Neural cell (in vitro differentiated cells): ENCODE measurements at regions not wholly inside any gene's neighbourhood (a gene's known extent, or its start where the extent isn't known, plus 50 kb on each side); places are given as distances from the start of the nearest gene placed in this dataset.

Experiments used
- H2AFZ ChIP-seq: fragments of 200-600, 300-800 bp; sonication (generic), shearing (Covaris generic); 2 replicates; pipeline ENCODE4 v1.6.0; 2014; ENCODE audit warnings: low read depth, mild to moderate bottlenecking, antibody characterized with exemption, low read length, moderate library complexity
- H3F3A ChIP-seq: fragments of 200-600 bp; shearing (Covaris generic); 2 replicates; pipeline ENCODE4 v1.6.1; 2016; ENCODE audit warnings: mild to moderate bottlenecking, moderate library complexity, mixed read lengths, antibody characterized with exemption, low read length; ENCODE audit not compliant: insufficient read depth, poor library complexity, severe bottlenecking
- H3K27ac ChIP-seq: fragments of 200-600, 300-800 bp; sonication (generic), shearing (Covaris generic); 2 replicates; pipeline ENCODE4 v1.5.1; 2014; ENCODE audit warnings: mild to moderate bottlenecking, low read length, moderate library complexity
- H3K27me3 ChIP-seq: fragments of 300-800, 200-600 bp; sonication (generic), shearing (Covaris generic); 2 replicates; pipeline ENCODE4 v1.6.0; 2014; ENCODE audit warnings: mild to moderate bottlenecking, low read depth, low read length, moderate library complexity; ENCODE audit not compliant: insufficient read depth
- H3K36me3 ChIP-seq: fragments of 300-800, 200-600 bp; sonication (generic), shearing (Covaris generic); 2 replicates; pipeline ENCODE4 v1.5.1; 2014; ENCODE audit warnings: mild to moderate bottlenecking, antibody characterized with exemption, low read length, moderate library complexity; ENCODE audit not compliant: insufficient read depth
- H3K4me2 ChIP-seq: fragments of 300-800, 200-600 bp; sonication (generic), shearing (Covaris generic); 2 replicates; pipeline ENCODE4 v1.6.0; 2014; ENCODE audit warnings: mild to moderate bottlenecking, low read length
- H3K4me3 ChIP-seq: fragments of 300-800, 200-600 bp; sonication (generic), shearing (Covaris generic); 2 replicates; pipeline ENCODE4 v1.5.1; 2014; ENCODE audit warnings: mild to moderate bottlenecking, low read length, moderate library complexity
- H3K79me2 ChIP-seq: fragments of 200-600 bp; shearing (Covaris generic); replicated peaks from 2 replicates; pipeline ENCODE4 v1.6.0; 2014; ENCODE audit warnings: mild to moderate bottlenecking, low read length, moderate library complexity; ENCODE audit not compliant: insufficient read depth
- H3K9ac ChIP-seq: fragments of 300-800, 200-600 bp; sonication (generic), shearing (Covaris generic); 2 replicates; pipeline ENCODE4 v1.6.1; 2016; ENCODE audit warnings: mild to moderate bottlenecking, low read length, mixed read lengths
- H3K9me2 ChIP-seq: fragments of 200-600 bp; shearing (Covaris generic); 2 replicates; pipeline ENCODE4 v1.6.1; 2016; ENCODE audit warnings: mild to moderate bottlenecking, low read length, mixed read lengths; ENCODE audit not compliant: insufficient read depth
- H3K9me3 ChIP-seq: fragments of 200-600, 300-800 bp; sonication (generic), shearing (Covaris generic); 2 replicates; pipeline ENCODE4 v1.6.1; 2016; ENCODE audit warnings: mild to moderate bottlenecking, mixed run types, low read length, moderate library complexity, mixed read lengths
- H4K20me1 ChIP-seq: fragments of 200-600 bp; shearing (Covaris generic); 2 replicates; pipeline ENCODE4 v1.6.1; 2016; ENCODE audit warnings: mild to moderate bottlenecking, mixed run types; ENCODE audit not compliant: insufficient read depth
- CTCF ChIP-seq: fragments of 450-650 bp; IDR thresholded peaks from 2 replicates; pipeline ENCODE4 v1.5.1; 2014; ENCODE audit warnings: antibody characterized with exemption, mild to moderate bottlenecking, moderate library complexity; ENCODE audit not compliant: poor library complexity, severe bottlenecking
- EP300 ChIP-seq: fragments of 450-650 bp; conservative IDR thresholded peaks from 2 replicates; pipeline ENCODE4 v1.6.1; 2014; ENCODE audit warnings: antibody characterized with exemption, mild to moderate bottlenecking, moderate library complexity; ENCODE audit not compliant: poor library complexity, severe bottlenecking
- EZH2 ChIP-seq: fragments of 200-600, 300-800 bp; shearing (Covaris generic), sonication (generic); IDR thresholded peaks from 2 replicates; pipeline ENCODE4 v1.6.1; 2014; ENCODE audit warnings: antibody characterized with exemption, low read length, borderline replicate concordance, mild to moderate bottlenecking; ENCODE audit not compliant: insufficient read depth, poor library complexity, severe bottlenecking
- MXI1 ChIP-seq: fragments of 450-650 bp; conservative IDR thresholded peaks from 2 replicates; pipeline ENCODE4 v1.6.1; 2014; ENCODE audit warnings: antibody characterized with exemption, mild to moderate bottlenecking; ENCODE audit not compliant: poor library complexity, severe bottlenecking
- POLR2AphosphoS5 ChIP-seq: IDR thresholded peaks from 2 replicates; pipeline ENCODE4 v1.6.1; 2012
- RAD21 ChIP-seq: fragments of 450-650 bp; conservative IDR thresholded peaks from 2 replicates; pipeline ENCODE4 v1.6.1; 2014; ENCODE audit warnings: antibody characterized with exemption, mild to moderate bottlenecking, moderate library complexity
- SMC3 ChIP-seq: fragments of 450-650 bp; conservative IDR thresholded peaks from 2 replicates; pipeline ENCODE4 v1.6.1; 2014; ENCODE audit warnings: antibody characterized with exemption, mild to moderate bottlenecking, moderate library complexity; ENCODE audit not compliant: poor library complexity
- TAF1 ChIP-seq: IDR thresholded peaks from 2 replicates; pipeline ENCODE4 v1.6.1; 2012; ENCODE audit warnings: low read depth
- TF ChIP-seq, protein P1 (sequence below): IDR thresholded peaks from 2 replicates; pipeline ENCODE4 v1.6.1; 2012; ENCODE audit warnings: borderline replicate concordance

DNA sequence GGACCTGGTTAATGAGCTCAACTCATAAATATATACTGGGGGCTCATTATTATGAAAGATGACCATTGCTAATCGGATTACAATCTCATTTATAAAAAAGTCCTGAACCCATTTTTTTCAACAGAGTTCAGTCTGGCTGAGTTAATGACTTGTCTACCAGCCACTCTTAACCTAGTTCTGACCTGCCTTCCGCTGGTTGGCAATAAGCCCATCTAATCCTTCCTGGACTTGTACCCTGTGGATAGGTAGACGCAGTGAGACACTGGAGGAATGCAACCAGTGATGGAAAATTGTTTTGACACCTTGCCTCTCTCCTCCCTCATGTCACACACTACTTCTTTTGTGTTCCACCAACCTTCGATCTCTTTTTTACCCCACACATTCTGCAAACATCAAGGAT lies 279.9 kb downstream of the FOXO1 start:
- H3K9me2 ChIP-seq: no peaks in the 10 kb centered on the region
- no peak overlapping the region for H3K4me2 ChIP-seq
- peaks cover 3% of the 10 kb centered on the region for H3F3A ChIP-seq
- H3K27ac ChIP-seq: no peak overlapping the region
- no peak overlapping the region for H2AFZ ChIP-seq
- H3K9ac ChIP-seq: no peak overlapping the region
- H3K27me3 ChIP-seq: no peaks in the 10 kb centered on the region
- H3K9me3 ChIP-seq: no peaks in the 10 kb centered on the region
- no peak overlapping the region for H3K4me3 ChIP-seq
- H4K20me1 ChIP-seq: no peaks in the 10 kb centered on the region
- TF ChIP-seq POLR2AphosphoS5 (no peak), EZH2 (no peak), TAF1 (no peak), EP300 (no peak), CTCF (no peak), RAD21 (no peak), MXI1 (no peak), SMC3 (no peak)
- TF ChIP-seq, protein P1, sequence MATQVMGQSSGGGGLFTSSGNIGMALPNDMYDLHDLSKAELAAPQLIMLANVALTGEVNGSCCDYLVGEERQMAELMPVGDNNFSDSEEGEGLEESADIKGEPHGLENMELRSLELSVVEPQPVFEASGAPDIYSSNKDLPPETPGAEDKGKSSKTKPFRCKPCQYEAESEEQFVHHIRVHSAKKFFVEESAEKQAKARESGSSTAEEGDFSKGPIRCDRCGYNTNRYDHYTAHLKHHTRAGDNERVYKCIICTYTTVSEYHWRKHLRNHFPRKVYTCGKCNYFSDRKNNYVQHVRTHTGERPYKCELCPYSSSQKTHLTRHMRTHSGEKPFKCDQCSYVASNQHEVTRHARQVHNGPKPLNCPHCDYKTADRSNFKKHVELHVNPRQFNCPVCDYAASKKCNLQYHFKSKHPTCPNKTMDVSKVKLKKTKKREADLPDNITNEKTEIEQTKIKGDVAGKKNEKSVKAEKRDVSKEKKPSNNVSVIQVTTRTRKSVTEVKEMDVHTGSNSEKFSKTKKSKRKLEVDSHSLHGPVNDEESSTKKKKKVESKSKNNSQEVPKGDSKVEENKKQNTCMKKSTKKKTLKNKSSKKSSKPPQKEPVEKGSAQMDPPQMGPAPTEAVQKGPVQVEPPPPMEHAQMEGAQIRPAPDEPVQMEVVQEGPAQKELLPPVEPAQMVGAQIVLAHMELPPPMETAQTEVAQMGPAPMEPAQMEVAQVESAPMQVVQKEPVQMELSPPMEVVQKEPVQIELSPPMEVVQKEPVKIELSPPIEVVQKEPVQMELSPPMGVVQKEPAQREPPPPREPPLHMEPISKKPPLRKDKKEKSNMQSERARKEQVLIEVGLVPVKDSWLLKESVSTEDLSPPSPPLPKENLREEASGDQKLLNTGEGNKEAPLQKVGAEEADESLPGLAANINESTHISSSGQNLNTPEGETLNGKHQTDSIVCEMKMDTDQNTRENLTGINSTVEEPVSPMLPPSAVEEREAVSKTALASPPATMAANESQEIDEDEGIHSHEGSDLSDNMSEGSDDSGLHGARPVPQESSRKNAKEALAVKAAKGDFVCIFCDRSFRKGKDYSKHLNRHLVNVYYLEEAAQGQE: no peak
- H3K79me2 ChIP-seq: no peaks in the 10 kb centered on the region
- H3K36me3 ChIP-seq: no peaks in the 10 kb centered on the region

GRCh38 chr13:40387775-40388174 lies 278.7 kb downstream of the FOXO1 start:
- no peaks in the 10 kb centered on the region for H3K79me2 ChIP-seq
- H3F3A ChIP-seq: peaks cover 3% of the 10 kb centered on the region
- TF ChIP-seq TAF1 (no peak), CTCF (no peak), POLR2AphosphoS5 (no peak), EZH2 (no peak), EP300 (no peak), RAD21 (no peak), SMC3 (no peak)
- TF ChIP-seq, protein P1: no peak
- no peaks in the 10 kb centered on the region for H3K9me2 ChIP-seq
- no peaks in the 10 kb centered on the region for H3K36me3 ChIP-seq
- H3K9ac ChIP-seq: no peak overlapping the region
- H3K27ac ChIP-seq: no peak overlapping the region
- no peak overlapping the region for H3K4me2 ChIP-seq
- no peaks in the 10 kb centered on the region for H4K20me1 ChIP-seq
- no peaks in the 10 kb centered on the region for H3K9me3 ChIP-seq
- H2AFZ ChIP-seq: no peak overlapping the region
- H3K27me3 ChIP-seq: no peaks in the 10 kb centered on the region
- no peak overlapping the region for H3K4me3 ChIP-seq
